ENCODE measurements at regions not wholly inside any gene's neighbourhood (a gene's known extent, or its start where the extent isn't known, plus 50 kb on each side); places are given as distances from the start of the nearest gene placed in this dataset.

DNA sequence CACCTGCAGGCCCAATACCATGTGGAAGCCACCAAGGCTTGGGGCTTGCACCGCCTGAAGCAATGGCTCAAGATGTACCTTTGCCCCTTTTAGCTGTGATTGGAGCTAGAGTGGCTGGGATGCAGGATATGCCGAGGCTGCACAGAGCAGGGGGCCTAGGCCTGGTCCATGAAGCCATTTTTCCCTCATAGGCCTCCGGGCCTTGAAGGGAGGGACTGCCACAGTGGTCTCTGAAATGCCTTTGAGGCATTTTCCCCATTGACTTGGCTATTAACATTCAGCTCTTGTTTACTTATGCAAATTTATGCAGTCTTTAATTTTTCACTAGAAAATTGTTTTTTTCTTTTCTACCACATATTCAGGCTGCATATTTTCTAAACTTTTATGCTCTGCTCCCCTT lies 203.2 kb upstream of the HHIP start:
- Histone ChIP-seq H2BK20ac (ENCODE audit: low read length) (no peak overlapping the region), H3K4me2 (ENCODE audit: insufficient read depth in 1 of 2, low read depth in 2 of 2, low read length in 2 of 2) (no peak overlapping the region), H3K79me2 (ENCODE audit: control insufficient read depth in 1 of 2, insufficient read depth in 2 of 2, low read length in 2 of 2) (no peaks in the 10 kb centered on the region), H2BK15ac (ENCODE audit: low read length) (no peak overlapping the region), H2BK120ac (replicated peaks; ENCODE audit: low read depth, low read length) (no peak overlapping the region), H2AK5ac (ENCODE audit: low read depth, low read length) (no peak overlapping the region), H3K14ac (ENCODE audit: insufficient read length) (no peak overlapping the region), H3K9me3 (ENCODE audit: insufficient read depth in 2 of 2, low read depth in 1 of 2, low read length in 1 of 2) (no peaks in the 10 kb centered on the region), H3K4ac (replicated peaks; ENCODE audit: insufficient read length, low read depth, low read length) (no peak overlapping the region), H3K4me3 (ENCODE audit: extremely low read depth in 1 of 4, insufficient read depth in 2 of 4, low read depth in 3 of 4, low read length in 4 of 4) (no peak overlapping the region), H3K79me1 (ENCODE audit: low read depth, low read length) (no peaks in the 10 kb centered on the region), H2AFZ (ENCODE audit: low read length) (no peak overlapping the region), H4K20me1 (replicated peaks in 1 of 2; ENCODE audit: control insufficient read depth in 1 of 2, insufficient read depth in 2 of 2, low read length in 2 of 2) (no peaks in the 10 kb centered on the region), H4K8ac (ENCODE audit: extremely low read depth, insufficient read depth, low read length) (no peak overlapping the region), H3K27me3 (replicated peaks in 1 of 4; ENCODE audit: control insufficient read depth in 3 of 4, extremely low read depth in 1 of 4, insufficient read depth in 3 of 4, low read length in 3 of 4) (no peaks in the 10 kb centered on the region), H3K27ac (ENCODE audit: low read depth, low read length) (no peak overlapping the region), H3K9ac (replicated peaks in 1 of 4; ENCODE audit: extremely low read depth in 1 of 4, low read depth in 3 of 4, low read length in 3 of 4) (no peak overlapping the region), H3K36me3 (ENCODE audit: control insufficient read depth in 2 of 4, insufficient read depth in 4 of 4, low read length in 3 of 4) (no peaks in the 10 kb centered on the region), H3K18ac (ENCODE audit: extremely low read depth, low read length) (no peak overlapping the region), H3K23me2 (ENCODE audit: low read depth, low read length) (no peaks in the 10 kb centered on the region), H2BK5ac (ENCODE audit: low read depth, low read length) (no peak overlapping the region), H4K91ac (replicated peaks; ENCODE audit: insufficient read length, low read length) (no peak overlapping the region), H3K56ac (replicated peaks; ENCODE audit: insufficient read length, low read depth, low read length) (no peak overlapping the region), H4K5ac (ENCODE audit: insufficient read length, low read depth, low read length) (no peak overlapping the region), H3K23ac (ENCODE audit: insufficient read length) (no peak overlapping the region), H2BK12ac (ENCODE audit: low read depth, low read length) (no peak overlapping the region), H3K4me1 (replicated peaks in 1 of 4; ENCODE audit: control insufficient read depth in 3 of 4, insufficient read depth in 4 of 4, low read length in 3 of 4) (no peaks in the 10 kb centered on the region)
- DNase-seq (ENCODE audit: low read depth in 1 of 2, low spot score in 2 of 2), result no peak
- CTCF ChIA-PET (ENCODE audit: partially characterized antibody), result no interaction called here
- FAIRE-seq, result no peak
- TF ChIP-seq HDAC6 (IDR thresholded peaks at IDR 0.05; ENCODE audit: low read depth, low read length) (no peak), SP4 (IDR thresholded peaks at IDR 0.05; ENCODE audit: low read length) (no peak), BRCA1 (IDR thresholded peaks at IDR 0.05; ENCODE audit: low read depth, low read length) (no peak), RFX5 (IDR thresholded peaks at IDR 0.05; ENCODE audit: borderline replicate concordance, low read depth, low read length) (no peak), GTF2F1 (IDR thresholded peaks at IDR 0.05; ENCODE audit: borderline replicate concordance, low read depth, low read length) (no peak), SIN3A (conservative IDR thresholded peaks at IDR 0.05 in 1 of 2, IDR thresholded peaks at IDR 0.05 in 1 of 2; ENCODE audit: low read depth in 1 of 2, low read length in 2 of 2) (no peak), BCL11A (IDR thresholded peaks at IDR 0.05; ENCODE audit: low read depth in 2 of 2, low read length in 2 of 2) (no peak), CTBP2 (IDR thresholded peaks at IDR 0.05; ENCODE audit: borderline replicate concordance, insufficient read depth, insufficient read length, low read length) (no peak), BACH1 (IDR thresholded peaks at IDR 0.05; ENCODE audit: low read length) (no peak), TAF1 (IDR thresholded peaks at IDR 0.05; ENCODE audit: low read depth, low read length) (no peak)
- TF ChIP-seq, protein P1, sequence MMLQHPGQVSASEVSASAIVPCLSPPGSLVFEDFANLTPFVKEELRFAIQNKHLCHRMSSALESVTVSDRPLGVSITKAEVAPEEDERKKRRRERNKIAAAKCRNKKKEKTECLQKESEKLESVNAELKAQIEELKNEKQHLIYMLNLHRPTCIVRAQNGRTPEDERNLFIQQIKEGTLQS (IDR thresholded peaks at IDR 0.05; ENCODE audit: insufficient read depth, low read depth, low read length), result no peak
- TF ChIP-seq, protein P2, sequence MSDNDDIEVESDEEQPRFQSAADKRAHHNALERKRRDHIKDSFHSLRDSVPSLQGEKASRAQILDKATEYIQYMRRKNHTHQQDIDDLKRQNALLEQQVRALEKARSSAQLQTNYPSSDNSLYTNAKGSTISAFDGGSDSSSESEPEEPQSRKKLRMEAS (IDR thresholded peaks at IDR 0.05), result no peak
- TF ChIP-seq, protein P3, sequence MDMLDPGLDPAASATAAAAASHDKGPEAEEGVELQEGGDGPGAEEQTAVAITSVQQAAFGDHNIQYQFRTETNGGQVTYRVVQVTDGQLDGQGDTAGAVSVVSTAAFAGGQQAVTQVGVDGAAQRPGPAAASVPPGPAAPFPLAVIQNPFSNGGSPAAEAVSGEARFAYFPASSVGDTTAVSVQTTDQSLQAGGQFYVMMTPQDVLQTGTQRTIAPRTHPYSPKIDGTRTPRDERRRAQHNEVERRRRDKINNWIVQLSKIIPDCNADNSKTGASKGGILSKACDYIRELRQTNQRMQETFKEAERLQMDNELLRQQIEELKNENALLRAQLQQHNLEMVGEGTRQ (IDR thresholded peaks at IDR 0.05; ENCODE audit: low read length), result no peak
- POLR2A ChIA-PET (ENCODE audit: partially characterized antibody), result no interaction called here
- 86% methylated on average over 3 of the region's 3 CpGs; no CpG with 5 or more reads in 1 of the 2 experiments for WGBS, 2 experiments (ENCODE audit: extremely low coverage in 1 of 2, insufficient coverage in 1 of 2, insufficient read length in 1 of 2, insufficient replicate concordance in 2 of 2, low coverage in 1 of 2, low lambda C conversion rate in 2 of 2, missing lambda C conversion rate in 1 of 2)

Data from H1 (cell line).